ENCODE measurements at regions not wholly inside any gene's neighbourhood (a gene's known extent, or its start where the extent isn't known, plus 50 kb on each side); places are given as distances from the start of the nearest gene placed in this dataset.

- DNase-seq: no peak
Observed at GRCh38 chr5:74105126-74105780, 479.3 kb downstream of the ARHGEF28 start.

DNA sequence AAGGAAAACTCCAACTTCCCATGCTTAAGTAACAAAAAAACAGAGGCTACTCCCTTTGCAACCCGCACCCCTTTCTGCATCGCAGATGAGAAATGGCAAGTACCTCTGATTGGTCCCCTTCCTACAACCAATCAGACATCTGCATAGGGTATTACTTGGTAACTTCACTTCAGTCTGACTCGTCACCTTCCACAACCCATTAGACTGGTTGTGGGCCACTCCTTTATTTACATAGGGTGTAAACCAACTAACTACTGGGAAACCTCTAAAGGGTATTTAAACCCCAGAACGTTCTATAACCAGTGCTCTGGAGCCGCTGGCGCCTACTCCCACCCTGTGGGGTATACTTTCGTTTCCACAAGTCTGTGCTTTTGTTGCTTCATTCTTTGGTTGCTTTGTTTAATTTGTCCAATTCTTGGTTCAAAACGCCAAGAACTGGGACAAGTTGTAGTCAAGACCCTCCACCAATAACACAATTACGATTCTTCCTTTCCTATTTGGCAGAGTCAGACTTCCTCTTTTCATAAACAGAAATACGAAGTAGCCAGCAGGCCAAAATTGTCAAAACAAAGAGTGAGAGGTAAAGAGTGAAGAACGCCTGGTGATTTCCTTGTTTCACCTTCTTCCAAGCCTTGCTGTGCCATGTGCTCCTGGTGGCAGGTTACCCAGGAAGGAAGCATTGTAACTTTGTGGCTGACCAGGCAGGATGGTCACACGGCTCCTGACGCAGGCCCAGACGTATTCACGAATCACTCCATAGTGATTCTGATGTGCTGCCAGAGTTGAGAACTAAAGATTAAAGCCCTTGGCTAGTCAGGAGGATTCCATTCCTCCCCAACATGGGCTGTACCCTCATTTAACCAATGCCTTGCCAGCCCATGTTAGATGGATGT lies 477.4 kb downstream of the ARHGEF28 start:
- no peak for DNase-seq

DNA sequence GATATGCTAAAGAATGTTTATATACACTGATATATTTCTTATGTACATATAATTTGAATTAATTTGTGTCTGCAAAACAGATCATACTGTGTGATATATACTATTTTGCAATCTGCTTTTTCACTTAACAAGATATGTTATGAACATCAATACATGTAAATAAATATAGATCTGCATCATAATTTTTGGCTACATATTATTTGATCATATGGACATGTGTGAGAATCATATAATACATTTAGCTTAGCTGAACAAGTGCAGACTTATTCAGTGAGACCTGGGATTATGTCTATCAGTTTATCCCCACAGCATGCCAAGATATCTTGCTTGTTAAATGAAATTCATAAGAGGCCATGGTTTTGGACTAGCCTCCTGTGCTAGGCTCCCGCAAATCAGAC lies 474.3 kb downstream of the ARHGEF28 start:
- DNase-seq: no peak

DNA sequence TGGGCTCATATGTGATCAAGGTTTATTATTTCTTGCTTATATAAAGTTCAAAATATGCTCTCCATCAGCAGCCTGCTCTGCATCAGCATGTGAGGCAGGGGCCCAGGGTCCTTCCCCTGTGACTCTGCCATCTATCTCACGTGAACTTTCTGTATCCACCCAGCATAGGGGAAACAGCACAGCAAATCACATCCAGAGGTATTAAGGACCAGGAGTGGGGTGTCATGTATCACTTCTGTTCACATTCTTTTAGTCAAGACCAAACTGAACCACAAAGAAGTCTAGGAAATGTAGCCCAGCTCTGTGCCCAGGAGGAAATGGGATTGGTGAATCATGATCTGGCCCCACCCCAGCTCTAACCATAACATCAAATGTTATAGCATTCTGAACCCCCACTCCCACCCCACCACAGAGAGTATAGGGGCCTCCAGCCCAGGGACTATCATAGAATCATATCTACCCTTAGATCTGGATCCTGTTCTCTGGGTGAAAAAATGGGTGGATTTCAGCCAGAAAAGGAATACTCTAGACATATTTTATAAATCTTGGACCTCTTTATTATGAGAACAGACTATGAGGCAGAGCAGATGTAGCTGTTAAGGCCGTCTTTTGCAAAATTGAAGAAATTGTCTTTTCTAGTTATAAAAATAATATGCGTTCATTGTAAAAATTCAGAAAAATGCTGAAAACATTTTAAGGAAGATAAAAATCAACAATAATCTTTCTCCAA lies 473.7 kb downstream of the ARHGEF28 start:
- no peak for DNase-seq

GRCh38 chr5:74098941-74099340 lies 472.9 kb downstream of the ARHGEF28 start:
- no peak for DNase-seq

DNA sequence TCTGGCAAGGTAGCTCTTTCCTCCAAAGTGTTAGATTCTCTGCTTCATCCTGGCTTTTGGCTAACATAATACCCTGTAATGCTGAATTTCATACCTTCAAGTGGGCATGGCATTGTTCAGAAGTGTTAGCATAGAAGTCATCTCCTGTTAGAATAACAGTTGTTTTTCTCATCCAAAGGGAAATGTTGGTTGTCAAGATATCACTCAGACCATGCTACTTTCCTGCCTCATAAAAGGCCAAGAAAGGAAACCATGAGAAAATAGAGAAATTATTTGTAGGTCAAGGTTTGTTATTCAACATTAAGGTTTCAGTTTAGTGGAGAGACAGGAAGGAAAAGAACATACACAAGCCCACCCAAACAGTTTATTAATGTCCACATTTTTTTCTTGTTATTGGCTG lies 472.5 kb downstream of the ARHGEF28 start:
- no peak for DNase-seq

DNA sequence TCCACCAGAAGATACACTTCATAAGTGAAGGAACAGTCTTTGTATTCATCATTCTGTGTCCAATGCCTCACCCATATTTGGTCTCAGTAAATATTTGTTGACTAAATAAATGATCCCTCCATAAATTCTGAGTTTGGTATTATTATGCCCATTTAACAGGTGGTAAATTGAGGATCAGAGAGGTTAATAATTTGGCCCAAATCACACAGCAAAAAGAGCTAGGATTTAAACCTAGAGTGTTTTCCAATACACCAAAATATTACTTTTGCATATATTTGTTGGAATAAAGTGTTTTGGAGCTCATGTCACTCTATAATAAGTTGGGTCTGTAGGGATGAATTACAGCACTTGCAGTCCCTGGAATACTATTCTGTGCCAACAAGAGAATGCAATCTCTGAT lies 470.3 kb downstream of the ARHGEF28 start:
- no peak for DNase-seq

- DNase-seq: no peak
Observed at GRCh38 chr5:74095871-74096270, 469.9 kb downstream of the ARHGEF28 start.

- no peak for DNase-seq
Observed at GRCh38 chr5:74094782-74095108, 468.7 kb downstream of the ARHGEF28 start.

- DNase-seq: no peak
Observed at GRCh38 chr5:74094096-74094781, 468.2 kb downstream of the ARHGEF28 start.

- no peak for DNase-seq
Observed at GRCh38 chr5:74093561-74093960, 467.6 kb downstream of the ARHGEF28 start.

DNA sequence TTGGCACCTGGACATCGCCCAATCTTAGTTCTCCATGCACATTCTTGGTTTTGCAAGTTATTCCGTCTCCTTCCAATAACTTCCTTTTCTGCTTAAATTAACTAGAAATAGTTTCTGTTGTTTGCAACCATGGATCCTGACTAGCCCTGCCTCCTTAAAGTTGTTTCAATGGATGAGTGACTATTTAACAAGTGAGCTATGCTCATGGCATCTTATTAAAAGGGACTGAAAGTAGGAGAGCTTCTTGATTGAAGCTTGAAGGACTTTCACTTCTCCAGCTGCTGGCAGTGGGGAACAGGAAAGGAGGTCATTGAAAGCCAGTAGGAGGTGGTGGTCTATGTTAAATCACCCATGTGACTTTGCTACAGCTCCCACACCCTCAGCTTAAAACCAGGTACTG lies 466.8 kb downstream of the ARHGEF28 start:
- no peak for DNase-seq

- DNase-seq: no peak
Observed at GRCh38 chr5:74085782-74086181, 459.8 kb downstream of the ARHGEF28 start.

DNA sequence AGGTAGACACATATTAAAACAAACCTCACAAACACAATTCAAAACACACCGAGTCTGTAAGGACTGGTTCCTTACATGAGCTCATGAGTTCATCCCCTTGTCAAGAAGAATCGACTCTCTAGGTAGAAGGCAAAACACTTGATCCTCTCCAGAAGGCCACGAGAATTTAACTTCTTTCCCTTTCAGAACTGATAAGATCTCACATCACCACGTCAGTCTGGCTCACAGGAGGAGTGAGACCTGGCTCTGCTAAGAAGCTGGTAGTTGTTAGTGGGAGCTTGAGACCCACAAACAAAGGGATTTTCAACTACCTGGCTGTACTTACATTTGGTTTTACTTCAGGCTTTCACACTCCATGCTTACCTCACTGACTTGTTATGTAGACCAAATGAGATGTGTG lies 459.2 kb downstream of the ARHGEF28 start:
- no peak for DNase-seq

DNA sequence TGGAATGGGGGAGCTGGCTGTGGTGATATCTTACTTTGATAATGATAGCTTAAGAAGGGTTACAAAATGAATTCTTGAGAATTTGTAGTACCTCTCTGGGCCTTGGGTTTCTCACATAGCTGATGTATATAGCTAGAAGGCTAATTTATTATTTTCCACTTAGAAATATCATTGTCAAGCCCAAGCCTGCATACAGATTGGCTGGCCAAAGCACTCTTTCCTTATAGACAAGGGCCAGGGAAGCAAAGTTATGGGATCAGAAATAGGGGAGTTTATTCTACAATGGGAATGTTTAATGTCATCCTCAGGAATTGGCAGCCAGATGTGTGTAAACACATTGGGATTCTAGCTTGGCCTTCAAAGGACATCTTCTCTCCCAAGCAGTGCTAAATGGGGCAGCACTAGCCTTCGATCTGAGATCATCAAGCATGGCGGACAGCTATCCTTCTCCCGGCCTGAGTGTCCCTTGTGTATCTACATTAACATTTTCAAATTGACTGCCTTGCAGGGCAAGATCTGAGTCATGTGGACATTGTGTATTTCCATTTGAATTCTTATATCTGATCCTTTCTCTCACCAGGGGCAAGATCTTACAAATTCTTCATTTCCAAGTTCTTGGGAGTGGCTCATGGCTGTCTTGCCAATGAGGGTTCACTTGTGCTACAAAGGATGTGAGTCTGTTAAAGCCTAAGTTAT lies 457.2 kb downstream of the ARHGEF28 start:
- no peak for DNase-seq

DNA sequence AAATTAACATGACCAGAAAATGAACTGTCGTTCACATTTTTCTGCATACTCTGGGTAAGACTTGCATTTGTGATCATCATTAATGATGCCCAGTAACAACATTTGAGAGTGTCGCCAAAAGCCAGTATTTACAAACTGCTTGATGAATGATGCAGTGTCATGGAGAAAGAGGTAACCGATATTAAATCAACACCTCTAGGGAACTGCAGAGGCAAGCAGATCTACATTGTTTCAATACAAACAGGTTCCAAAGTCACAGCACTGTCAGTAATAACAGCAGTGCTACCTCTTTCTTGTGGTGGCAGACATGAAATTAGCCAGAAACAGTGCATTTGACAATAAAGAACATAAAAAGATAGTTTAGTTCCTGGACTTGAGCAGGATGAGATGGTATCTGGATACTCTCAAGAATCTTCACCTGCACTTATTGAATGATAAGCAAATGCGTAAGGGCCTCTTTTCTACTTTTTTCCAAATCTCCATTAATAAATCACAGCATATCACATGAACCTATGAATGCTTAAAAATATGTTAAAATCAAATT lies 456.6 kb downstream of the ARHGEF28 start:
- no peak for DNase-seq

- no peak for DNase-seq
Observed at GRCh38 chr5:74081126-74081525, 455.1 kb downstream of the ARHGEF28 start.

GRCh38 chr5:74079971-74080556 lies 454.1 kb downstream of the ARHGEF28 start:
- no peak for DNase-seq

DNA sequence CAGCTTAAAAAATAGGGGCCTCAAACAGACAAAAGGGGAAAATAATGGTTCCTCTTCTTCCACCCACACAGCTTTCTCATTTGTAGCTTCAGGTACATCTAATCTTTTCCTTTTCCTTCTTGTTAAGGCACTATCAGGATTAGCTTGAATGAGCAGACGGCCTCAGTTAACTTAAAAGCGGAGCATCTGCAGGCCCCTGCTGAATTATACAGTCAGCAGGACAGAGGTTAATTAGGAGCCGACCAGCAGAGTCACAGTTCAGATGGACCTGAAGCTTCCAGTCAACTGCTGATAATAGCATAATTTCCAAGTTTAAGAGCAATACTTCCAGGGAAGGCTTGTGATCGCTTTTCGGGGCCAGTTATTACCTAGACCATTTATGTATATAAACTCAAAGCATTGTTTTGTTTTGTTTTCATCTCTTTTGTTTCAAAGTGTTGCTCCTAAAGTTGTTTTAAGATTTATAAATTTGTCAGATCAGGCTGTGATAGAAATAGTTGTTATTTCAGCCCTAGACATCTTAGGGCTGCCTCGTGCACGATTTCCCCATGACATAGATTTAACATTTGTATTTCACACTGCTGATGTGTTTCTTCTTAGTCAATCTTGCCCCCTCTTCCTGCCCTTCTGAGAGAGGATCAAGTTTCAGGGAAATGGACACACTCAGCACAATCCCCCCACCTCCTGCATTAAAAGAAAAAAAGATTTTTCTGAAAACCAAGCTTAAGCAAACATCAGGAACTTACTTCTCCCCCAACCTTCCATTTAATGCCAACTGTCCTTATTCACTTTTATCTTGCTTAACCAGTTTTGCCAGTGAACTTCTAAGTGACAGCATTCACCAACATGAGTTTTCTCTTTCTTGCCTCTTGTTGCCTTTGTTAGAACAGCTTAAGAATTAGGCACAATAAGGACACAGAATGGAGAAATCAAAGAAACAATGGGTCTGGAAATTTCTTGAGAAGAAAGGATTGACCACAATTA lies 449.8 kb downstream of the ARHGEF28 start:
- no peak for DNase-seq

GRCh38 chr5:74074111-74074510 lies 448.1 kb downstream of the ARHGEF28 start:
- DNase-seq: no peak

DNA sequence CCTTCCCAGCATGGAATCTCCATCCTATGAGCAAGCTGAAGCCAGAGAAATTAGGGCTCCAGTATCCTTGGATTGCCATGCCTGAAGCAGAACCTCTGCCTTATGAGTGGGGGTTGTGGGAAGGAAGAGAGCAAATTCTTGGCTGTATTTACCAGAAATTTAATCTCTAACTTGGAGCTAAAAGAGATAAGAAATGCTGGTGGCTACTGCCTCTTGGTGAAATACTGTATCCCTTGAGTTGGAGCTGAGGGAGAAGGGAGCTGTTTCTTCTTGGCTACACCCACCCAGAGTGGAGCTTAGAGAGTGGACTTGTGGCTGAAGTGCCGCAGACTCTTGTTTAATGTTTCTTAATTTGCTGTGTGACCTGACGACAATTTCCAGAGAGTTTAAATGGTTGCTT lies 447.3 kb downstream of the ARHGEF28 start:
- DNase-seq: no peak

All from SW 1271 (cell line).